Stimulated activated naive CD8-positive, alpha-beta T cell treated with anti-CD3 and anti-CD28 coated beads, Interleukin-15, Interleukin-2, amounts not matched to agents 100 U/mL and 50 U/mL, for 24 hours (primary cell): ENCODE measurements at regions not wholly inside any gene's neighbourhood (a gene's known extent, or its start where the extent isn't known, plus 50 kb on each side); places are given as distances from the start of the nearest gene placed in this dataset.

ENCODE experiments used
- ATAC-seq: fragments of 150-1000 bp; cut with Tn5 transposase; one replicate; pipeline ENCODE4 v1.10.0; 2021
- DNase-seq: peaks from one replicate; pipeline ENCODE4 v3.0.0; 2021

- no peak for DNase-seq
- no peak for ATAC-seq
Measured at GRCh38 chr2:125491663-125492062, 1164.3 kb upstream of the GYPC start.

GRCh38 chr2:125512313-125512712, 1143.6 kb upstream of the GYPC start:
- no peak for DNase-seq
- no peak for ATAC-seq

DNA sequence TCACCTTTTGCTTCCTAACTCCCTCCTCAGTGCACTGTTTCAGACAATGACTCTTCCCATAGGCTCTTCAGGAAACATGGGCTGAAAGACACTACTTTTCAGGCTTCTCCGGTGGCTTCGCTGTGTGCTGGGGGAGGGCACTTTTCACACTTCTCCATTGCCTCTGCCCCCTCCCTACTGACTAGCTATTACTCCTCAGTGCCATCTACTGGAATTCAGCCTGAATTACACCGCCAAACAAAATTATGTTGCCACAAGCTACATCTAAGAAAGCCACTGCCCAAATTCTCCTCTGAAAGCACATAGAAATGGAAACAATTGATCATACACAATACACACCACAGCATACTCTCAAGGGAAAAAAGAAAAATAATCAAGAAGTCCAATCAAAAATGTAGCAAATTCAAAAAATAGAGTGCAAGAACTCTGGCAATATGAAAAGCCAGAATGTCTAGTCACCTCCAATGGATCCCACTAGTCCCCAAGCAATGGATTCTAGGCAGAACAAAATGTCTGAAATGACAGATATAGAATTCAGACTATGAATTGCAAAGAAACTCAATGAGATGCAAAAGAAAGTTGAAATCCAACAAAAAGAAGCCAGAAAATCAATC, 1139.4 kb upstream of the GYPC start:
- DNase-seq (no peak), ATAC-seq (no peak)

DNA sequence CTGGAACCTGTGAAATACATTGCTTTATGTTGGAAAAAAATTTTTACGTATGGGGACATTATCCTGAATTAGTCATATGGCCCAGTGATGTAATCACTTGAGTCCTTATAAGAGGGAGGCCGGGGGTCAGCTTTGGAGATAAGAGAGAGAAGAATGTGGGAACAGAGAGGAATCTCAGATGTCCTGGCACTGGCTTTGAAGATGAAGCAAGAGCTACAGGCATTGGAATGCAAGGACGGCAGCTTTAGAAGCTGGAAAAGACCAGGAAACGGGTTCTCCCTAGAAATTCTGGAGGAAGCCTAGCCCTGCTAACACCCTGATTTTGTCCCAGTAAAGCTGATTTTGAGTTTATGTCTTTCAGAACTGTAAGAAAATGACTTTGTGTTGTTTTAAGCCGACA, 1129.9 kb upstream of the GYPC start:
- ATAC-seq (no peak), DNase-seq (no peak)

DNA sequence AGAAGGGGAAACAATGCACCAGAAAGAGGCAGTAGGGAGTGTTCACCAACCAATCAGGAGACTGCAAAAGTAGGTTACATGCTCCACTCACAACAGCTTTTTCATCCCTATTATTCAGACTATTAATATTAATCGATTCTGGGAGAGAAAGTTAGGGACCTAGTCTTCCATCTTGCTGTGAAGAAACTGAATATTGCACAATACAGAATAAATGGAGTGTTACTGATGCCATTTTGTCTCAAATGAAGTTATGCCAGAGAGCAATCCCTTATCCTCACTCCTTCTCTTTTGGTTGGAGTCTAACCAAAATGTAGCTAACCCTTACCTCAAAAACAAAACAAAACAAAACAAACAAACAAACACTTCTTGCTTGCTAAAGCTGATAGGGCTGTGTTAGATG, 1120.9 kb upstream of the GYPC start:
- ATAC-seq (no peak), DNase-seq (no peak)

DNA sequence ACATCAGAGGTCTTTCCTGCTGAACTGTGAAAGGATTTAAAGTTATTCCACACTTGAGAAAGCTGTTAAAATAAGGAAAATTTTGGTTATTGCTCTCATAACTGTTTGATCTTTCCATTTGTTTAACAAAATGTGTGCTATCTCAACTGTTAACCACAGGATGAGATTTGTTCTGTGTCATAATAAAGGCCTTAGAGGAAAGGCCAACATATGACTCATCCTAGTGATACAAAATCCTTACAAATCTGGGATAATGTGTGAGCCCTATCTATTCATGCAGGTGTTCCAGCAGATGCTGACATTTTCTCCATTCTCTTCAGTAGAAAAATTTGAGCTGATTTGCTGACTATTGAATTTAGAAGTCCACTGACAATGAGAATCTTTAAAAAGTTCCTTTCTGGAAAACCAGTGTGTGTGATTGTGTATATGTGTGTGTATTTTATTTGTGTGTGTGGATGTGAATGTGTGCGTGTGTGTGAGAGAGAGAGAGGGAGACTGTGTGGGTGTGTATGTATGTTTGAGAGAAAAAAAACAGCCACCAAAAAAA, 1111.9 kb upstream of the GYPC start:
- no peak for ATAC-seq
- no peak for DNase-seq

DNA sequence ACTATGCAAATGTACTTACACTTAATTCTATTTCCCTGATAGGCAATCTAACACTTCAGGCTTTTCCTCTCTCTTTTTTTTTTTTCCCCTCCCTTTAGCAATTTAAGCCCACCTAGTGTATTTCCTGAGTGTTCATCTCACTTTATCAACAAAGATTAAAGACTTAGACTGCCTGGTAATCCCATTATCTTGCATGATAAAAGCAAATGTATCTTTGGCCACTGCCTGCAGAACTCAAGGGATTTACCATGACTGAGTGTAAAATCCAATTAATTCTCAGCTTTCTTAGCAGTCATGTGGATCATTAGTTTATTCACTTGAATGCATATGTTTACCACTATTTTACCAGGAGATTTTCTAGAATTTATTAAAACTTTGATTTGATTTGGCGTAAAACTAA, 1102.2 kb upstream of the GYPC start:
- ATAC-seq, result no peak
- DNase-seq, result no peak

- ATAC-seq (no peak), DNase-seq (no peak)
Measured at GRCh38 chr2:125554956-125555355, 1101.0 kb upstream of the GYPC start.

- DNase-seq, result no peak
- ATAC-seq, result no peak
Measured at GRCh38 chr2:125559186-125559585, 1096.8 kb upstream of the GYPC start.

DNA sequence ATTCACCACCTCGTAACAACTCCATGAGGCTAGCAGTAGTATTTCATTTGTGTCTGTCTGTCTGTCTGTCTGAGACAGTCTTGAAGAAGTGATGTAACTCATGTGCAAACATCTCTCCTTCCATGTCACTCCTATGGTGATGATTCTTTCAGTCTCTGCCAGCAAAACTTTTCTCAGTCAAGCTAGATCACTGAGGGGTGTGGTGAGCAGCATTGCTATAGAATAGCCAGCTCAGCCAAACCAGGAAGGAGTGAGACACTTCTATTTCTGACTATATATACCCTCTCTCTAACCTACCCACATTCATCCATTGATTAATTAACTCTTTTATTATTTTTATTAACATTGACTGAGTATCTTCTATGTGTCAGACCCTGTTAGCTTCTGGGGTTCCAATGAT, 1095.1 kb upstream of the GYPC start:
- ATAC-seq (no peak), DNase-seq (no peak)

GRCh38 chr2:125561302-125561701, 1094.7 kb upstream of the GYPC start:
- ATAC-seq (no peak), DNase-seq (no peak)

- DNase-seq (no peak), ATAC-seq (no peak)
Measured at GRCh38 chr2:125562924-125563323, 1093.0 kb upstream of the GYPC start.

- DNase-seq (no peak), ATAC-seq (no peak)
Measured at GRCh38 chr2:125564471-125564870, 1091.5 kb upstream of the GYPC start.

- ATAC-seq, result no peak
- no peak for DNase-seq
Measured at GRCh38 chr2:125566422-125566821, 1089.5 kb upstream of the GYPC start.

- DNase-seq, result no peak
- no peak for ATAC-seq
Measured at GRCh38 chr2:125567100-125567499, 1088.9 kb upstream of the GYPC start.

DNA sequence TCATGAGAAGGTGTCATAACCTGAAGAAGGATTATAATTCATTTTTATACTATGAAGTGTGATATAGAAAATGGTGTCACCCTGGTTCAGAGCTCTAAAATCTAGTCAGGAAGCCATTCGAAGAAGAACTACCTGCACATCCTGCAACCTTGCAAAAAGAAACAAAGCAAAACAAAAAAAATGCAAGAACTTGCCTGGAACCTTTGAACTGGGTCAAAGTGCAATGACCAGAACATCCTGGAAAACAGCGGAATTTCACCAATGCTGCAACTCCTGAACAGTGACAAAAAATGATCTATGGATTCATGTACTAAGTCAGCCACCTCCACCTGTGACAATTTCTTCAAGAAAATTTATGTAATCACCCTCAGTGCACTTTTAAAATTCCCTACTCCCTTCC, 1083.3 kb upstream of the GYPC start:
- ATAC-seq (no peak), DNase-seq (no peak)

DNA sequence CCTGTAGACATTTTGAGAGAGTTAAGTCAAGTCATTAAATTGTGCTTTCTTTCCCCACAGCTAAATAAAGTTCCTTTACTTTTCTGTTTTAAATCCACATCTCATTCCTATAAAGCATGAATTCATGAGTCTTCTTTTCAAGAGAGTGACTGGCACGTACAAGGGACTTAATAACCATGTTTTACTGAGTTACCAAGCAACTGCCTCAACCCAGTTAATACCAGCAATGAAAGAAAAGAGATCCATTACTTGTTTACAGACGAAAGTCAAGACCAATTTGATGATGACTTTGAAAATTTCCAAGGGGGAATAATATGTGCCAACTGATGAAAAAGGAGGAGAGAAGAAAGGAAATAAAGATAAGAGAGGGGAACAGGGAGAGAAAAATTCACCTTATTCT, 1082.5 kb upstream of the GYPC start:
- ATAC-seq (no peak), DNase-seq (no peak)

DNA sequence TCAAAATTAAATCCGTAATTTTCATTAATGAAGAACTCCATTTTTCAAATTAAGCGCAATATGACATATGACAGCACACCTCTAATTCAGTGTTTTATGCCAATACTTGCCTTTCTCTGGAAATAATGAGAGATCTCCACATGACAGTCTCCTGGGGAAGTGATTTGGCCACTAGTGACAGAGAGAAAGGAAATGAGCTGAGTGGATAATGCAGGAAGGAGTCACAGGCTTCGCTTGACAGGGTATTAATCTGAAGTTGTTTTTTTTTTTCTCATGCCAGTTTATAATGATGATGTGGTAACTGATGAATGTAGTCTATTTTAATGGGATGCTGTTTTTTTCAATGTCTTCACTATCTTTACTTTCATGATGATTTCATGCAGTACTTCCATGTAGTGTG, 1079.4 kb upstream of the GYPC start:
- DNase-seq (no peak), ATAC-seq (no peak)

- DNase-seq (no peak), ATAC-seq (no peak)
Measured at GRCh38 chr2:125581557-125581956, 1074.4 kb upstream of the GYPC start.

GRCh38 chr2:125582516-125582915, 1073.4 kb upstream of the GYPC start:
- no peak for ATAC-seq

DNA sequence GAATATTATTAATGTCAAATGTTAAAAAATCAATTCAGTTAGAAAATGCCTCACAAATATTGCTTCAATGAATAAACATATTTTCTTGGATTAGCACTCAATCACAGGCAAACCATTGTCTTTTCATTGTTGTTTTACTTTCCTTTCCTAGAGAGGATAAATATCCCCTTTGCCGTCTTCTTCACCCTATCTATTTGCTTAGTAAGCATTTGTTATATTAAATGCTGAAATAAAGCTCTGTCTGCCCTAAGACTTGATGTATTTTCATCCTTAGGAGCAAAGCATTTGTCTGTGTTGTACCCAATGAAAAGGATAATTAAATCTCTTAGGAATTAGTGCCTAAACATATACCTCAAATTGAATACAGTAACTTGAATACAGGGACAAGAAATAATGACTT, 1071.2 kb upstream of the GYPC start:
- ATAC-seq (no peak), DNase-seq (no peak)

More at GRCh38 chr2:125582516-125582915, 1073.4 kb upstream of the GYPC start:
- no peak for DNase-seq

DNA sequence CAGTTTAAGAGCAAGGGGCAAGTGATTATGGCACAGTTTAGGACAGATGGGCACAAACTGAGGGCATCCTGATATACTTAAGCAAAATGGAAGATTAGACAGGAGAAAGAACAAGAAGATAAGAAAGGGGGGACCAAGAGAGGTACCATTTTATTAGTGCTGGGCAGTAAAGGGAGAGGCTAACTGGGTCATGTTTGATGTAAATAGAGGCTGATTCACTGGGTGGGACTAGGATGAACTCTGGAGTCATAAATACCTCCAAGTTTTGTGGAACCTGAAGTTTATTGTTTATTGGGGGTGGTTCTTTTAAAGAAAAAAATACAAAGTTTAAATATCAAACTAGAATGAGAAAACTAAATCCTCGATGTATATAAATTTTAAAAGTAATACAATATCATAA, 1067.2 kb upstream of the GYPC start:
- no peak for ATAC-seq
- DNase-seq, result no peak

DNA sequence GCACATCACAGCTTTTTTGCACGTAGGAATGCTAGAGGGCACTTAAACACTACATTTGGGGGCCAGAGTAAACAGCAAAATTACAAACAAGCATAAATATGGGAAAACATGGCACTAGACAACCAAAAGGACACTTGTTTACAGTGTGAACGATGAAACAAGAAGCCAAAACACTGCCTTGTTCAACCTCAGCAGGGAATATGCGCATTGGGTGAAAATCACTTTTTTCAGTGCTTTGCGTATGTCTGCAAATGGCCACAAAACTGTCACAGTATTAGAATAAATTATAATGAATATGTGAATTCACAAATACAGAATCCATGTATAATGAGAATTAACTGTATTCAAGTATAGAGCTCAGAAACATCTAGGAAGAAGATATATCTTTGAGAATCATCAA, 1064.0 kb upstream of the GYPC start:
- DNase-seq (no peak), ATAC-seq (no peak)

DNA sequence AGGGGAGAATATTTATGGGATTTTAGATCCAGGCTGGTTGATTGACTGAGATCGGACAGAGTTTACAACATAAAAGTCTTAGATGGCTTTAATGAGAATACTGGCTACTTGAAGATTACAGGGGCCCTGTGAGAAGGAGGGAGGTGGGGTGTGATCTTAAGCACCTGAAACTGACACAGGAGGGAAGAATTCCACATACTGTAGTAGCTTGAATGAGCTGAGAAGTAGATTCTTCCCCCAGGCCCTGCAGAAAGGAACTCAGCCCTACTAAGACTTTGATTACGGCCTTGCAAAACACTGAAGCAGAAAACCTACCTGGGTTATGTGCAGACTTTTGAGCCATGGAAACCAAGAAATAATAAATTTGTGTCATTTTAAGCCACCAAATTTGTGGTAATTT, 1062.9 kb upstream of the GYPC start:
- DNase-seq, result no peak
- ATAC-seq, result no peak

DNA sequence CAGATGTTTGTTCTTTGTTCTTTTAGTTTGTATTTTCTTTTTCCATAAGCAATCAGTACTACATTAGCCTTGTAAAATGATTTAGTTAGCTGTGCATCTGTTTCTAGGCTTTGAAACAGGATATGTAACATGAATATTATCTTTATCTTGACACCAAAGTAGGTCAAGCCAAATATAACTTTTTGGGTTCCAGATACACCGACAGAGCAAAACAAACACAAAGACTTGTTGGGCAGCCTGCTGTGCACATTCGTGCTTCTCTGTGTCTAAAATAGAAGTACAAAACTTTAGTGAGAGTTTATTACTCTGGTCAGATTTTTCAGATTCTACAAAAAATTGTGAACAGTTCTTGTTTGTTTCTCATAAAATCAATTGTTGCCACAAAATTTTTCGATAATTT, 1059.3 kb upstream of the GYPC start:
- ATAC-seq (no peak), DNase-seq (no peak)
